GM18909 (cell line): ENCODE measurements at regions not wholly inside any gene's neighbourhood (a gene's known extent, or its start where the extent isn't known, plus 50 kb on each side); places are given as distances from the start of the nearest gene placed in this dataset.

ENCODE experiments used
- ATAC-seq: cut with Tn5 transposase; IDR thresholded peaks from one replicate; pipeline ENCODE4 v1.9.1; 2021; ENCODE audit warnings: mild to moderate bottlenecking; ENCODE audit not compliant: unreplicated experiment, poor library complexity

- ATAC-seq: no peak
Measured at GRCh38 chr17:77266891-77267341, 126.1 kb downstream of the SEC14L1 start.

GRCh38 chr17:77269696-77270681, 129.2 kb downstream of the SEC14L1 start:
- no peak for ATAC-seq

DNA sequence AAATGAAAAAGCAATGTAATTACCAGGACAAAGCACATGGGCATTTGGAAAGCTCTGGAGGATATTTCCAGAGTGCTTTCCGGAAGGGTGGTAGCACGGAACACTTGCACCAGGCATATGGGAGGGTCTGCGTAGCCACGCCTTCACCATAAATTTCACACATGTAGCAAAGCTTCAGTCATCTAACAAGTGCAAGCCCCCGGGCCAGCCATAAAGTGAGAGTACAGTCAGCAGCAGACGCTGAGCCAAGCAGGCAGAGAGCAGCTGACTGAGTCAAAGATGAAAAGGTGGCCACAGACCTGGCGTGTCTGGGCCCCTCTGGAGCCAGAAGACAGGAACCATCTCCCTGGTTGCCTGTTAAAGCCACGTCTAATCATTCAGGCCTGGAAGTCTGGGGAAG, 130.6 kb downstream of the SEC14L1 start:
- ATAC-seq: no peak

- ATAC-seq: no peak
Measured at GRCh38 chr17:77273397-77274085, 132.8 kb downstream of the SEC14L1 start.

DNA sequence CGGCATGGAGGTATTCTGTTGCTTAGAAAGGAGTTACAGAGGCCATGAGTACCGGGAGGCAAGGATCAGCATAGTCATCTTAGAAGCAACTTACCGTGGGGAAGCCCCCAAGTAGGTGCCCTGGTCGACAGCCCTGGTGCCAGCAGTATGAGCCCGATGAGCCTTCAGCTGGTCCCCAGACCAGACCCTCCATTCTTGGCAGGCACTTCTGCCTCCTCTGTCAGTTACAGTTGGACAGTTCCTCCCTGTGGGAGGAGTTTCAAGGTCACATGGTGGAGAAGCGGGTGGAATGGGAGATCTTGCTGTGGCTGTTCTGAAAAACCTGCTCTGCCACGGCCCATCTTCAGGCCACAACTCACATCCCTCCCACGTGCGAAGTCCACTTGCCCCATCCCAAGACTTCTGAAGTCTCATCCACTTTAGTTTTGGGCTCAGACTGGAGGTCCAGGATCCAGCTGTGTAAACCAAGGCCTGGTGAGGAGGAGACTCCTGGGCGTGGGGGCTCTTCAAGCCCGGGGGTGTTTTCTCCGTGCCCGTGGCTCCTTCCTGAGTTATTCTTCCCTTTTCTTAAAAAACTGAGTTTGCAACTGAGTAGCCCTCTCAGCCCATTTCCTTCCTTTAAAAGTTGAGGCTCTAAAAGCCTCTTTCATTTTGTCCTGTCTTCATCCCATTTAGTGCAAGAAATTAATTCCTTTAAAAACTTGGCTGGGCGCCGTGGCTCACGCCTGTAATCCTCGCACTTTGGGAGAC, 133.5 kb downstream of the SEC14L1 start:
- ATAC-seq: no peak

GRCh38 chr17:77279448-77280303, 138.9 kb downstream of the SEC14L1 start:
- ATAC-seq: no peak

DNA sequence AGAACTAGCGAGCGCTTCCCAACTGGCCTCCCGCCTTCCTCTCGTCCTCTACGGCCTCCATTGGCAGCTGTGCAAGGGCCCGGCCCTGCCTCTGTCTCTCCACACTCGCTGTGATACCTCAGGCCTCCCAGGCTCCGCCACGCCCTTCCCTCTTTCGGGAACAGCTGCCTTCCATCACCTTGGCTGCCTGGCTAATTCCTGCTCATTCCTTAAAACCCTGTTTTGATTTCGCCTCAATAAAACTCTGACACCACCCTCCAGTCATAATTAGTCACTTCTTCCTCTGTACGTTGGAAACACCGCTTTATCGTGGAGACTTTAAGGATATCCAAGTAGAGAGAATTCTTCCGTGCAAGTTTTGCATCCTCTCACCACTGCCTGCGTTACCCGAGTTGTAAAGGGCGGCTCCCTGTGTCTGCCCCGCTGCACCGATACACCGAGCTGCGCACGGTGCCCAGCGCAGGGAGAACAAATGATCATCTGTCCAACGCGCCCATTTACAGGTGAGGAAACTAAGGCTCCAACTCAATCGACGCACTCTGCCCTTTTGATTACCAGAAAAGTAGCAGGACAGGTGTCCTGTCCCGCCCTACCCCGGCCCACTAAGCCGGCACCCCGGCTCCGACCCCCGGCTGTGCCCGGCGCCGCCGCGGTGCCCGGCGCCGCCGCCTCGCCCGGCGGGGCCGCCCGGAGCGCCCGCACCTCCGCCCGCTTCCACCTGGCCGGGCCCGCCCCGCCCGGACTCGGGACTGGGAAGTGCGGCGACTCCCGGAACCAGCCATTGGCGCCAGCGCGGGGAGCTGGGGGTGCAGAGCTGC, 139.7 kb downstream of the SEC14L1 start:
- ATAC-seq: no peak

GRCh38 chr17:77281122-77281903, 140.5 kb downstream of the SEC14L1 start:
- peak; percentile 76 for ATAC-seq

DNA sequence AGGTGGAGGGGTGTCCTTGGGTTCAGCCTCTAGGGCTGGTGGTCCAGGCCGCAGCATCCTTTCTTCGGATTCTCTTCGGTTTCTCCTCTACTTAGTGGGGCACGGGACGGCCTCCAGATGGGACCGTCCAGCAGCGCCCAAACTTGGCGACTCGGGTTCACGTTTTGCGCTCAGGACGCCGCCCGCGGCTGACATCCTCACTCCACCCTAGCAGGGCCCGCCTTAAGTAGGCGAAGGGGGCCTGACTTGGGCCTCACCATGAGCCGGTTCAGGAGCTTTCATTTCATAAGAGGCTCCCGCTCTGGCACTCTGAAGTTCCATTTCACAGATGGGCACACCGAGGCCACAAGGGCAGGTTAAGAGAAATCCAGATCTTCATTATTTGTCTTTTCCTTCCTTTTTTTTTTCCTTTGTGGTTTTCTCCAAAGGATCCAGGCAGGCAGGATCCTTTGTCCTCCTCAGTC, 141.2 kb downstream of the SEC14L1 start:
- peak; percentile 10 for ATAC-seq

- ATAC-seq: no peak
Measured at GRCh38 chr17:77282524-77283515, 142.1 kb downstream of the SEC14L1 start.

DNA sequence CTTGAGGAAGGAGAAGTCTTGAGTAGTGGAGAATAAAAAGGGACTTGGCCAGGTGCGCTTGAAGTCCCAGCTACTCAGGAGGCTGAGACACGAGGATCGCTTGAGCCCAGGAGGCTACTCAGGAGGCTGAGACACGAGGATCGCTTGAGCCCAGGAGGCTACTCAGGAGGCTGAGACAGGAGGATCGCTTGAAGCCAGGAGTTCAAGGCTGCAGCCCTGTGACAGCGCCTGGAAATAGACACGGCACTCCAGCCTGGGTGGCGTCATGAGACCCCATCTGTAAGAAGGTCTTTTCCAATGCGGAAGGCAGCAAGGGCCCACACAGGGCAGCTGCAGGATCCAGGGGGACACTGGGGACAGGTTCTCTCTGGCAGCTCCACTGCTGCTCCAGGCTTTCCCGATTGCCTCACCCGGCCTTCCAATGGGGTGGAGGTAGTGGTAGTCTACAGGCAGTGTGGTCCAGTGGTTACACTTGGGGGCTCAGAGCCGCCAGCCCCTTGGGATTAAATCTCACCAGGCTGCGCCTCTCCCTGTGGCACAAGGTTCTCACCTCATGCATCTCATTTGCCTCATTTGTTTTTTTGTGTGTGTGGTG, 143.4 kb downstream of the SEC14L1 start:
- ATAC-seq: no peak

DNA sequence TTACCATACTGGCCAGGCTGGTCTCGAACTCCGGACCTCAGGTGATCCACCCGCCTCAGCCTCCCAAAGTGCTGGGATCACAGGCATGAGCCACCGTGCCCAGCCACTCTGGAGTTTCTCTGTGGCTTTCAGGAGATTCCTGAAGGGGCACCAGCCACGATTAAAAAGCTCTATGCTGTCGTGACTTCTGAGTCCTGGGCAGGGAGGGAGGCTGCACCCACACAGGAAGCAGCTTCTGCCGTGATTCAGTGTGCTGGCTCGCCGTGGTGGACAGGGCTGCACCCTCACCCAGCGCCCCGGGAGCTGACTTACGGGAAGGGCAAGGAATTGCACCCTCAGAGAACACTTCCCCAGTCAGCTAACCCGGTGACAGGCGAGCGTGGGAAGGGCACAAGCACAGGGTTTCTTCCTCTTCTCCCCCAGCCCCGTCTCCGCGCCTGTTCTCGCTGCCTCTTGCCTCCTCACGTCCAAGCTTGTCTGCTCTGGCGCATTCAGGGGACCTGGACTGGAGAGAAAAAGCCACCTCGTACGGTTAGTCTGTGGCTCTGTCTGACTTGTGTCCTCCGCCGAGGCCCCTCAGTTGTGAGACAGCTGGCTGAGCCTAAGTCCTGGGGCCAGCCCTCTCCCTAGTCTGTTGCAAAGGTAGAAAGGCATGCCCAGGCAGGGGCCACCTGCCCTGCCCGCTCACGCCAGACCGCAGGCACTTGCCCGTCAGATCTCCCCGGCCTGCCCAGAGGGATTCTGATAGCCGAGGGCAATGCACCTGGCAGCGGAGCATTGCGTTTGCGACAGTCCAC, 145.0 kb downstream of the SEC14L1 start:
- ATAC-seq: no peak

GRCh38 chr17:77286391-77286640, 145.5 kb downstream of the SEC14L1 start:
- no peak for ATAC-seq

DNA sequence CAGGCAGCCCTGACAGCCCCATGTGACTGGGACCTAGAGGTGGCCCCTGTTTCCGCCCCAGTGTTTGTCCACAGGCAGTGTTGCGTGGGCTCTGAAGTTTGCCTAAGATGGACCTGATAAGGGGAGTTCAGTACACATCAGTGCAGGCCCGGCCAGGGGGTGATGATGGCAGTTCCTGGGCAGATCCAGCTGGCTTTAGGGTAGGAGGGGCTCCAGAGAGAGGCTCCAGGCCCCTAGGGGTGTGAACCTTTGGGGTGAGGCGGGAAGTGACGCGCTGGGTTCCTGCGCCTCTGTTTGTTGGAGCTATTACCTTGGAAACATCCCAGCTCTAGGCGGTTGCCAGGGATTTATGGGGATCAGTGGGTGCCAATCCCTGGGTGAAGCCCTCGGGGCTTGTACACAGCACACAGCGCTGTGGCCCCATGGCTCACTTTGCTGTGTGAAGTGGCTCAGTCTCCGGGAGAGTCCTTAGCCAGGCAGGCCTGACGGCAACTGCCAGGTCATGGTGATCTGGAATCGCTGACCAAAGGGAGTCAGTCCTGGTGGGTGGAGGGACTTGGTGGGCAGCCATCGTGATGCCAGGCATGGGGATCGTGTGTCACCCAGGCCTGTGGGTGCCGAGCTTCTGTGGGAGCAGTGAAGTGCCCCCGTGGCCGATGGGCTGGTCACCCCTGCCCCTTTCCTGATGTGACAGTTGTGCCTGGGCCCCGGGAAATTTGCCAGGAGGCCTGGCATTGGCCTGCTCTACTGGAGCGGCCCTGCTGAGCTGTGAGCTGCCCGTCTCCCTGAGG, 146.1 kb downstream of the SEC14L1 start:
- ATAC-seq: no peak

DNA sequence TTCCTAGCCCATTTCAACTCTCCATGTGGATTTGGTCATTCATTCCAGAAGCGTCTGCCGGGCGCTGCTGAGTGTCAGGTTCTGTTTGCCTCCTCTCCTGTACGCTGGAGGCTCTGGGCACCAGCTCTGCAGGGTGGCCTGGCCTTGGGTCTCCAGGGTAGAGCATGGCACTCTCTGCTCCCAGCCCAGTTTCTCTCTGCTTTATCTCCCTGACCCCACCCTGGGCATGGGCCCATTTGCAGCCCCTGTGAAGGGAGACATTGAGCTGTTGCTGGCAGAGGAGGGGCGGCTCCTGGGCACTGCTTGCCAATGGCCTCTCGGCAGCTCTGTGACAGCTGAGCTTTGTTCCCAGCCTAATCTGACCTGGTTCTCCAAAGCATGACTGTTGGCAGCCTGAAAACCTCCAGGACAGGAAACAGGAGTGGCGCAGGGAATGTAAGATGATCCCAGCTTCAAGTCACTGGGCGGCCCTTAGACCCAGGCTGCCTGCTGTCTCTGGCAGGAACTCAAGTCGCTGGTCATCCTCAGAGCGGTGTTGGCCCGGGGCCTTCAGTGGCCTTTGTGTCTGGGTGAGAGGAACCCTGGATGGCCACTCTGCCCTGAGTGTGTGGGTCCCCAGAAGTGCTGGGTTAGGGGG, 146.8 kb downstream of the SEC14L1 start:
- no peak for ATAC-seq
